ENCODE measurements at regions not wholly inside any gene's neighbourhood (a gene's known extent, or its start where the extent isn't known, plus 50 kb on each side); places are given as distances from the start of the nearest gene placed in this dataset.

- Histone ChIP-seq H3K79me2 (ENCODE audit: control insufficient read depth, insufficient read depth, low read length) (no peaks in the 10 kb centered on the region), H3K4ac (ENCODE audit: low read depth, low read length) (no peak overlapping the region), H3K9ac (ENCODE audit: low read length) (no peak overlapping the region), H4K8ac (ENCODE audit: low read depth, low read length) (no peak overlapping the region), H3K36me3 (ENCODE audit: control insufficient read depth, insufficient read depth, low read length) (no peaks in the 10 kb centered on the region), H4K5ac (ENCODE audit: low read length) (no peak overlapping the region), H3K23ac (ENCODE audit: low read length) (no peak overlapping the region), H3K4me2 (ENCODE audit: low read length) (no peak overlapping the region), H3K4me1 (ENCODE audit: control insufficient read depth, low read depth, low read length) (no peaks in the 10 kb centered on the region), H3K18ac (ENCODE audit: low read length) (no peak overlapping the region), H3K4me3 (ENCODE audit: low read length) (no peak overlapping the region), H3K27ac (ENCODE audit: low read depth, low read length) (no peak overlapping the region), H2BK15ac (replicated peaks; ENCODE audit: low read depth) (no peak overlapping the region), H2BK5ac (ENCODE audit: low read length) (no peak overlapping the region), H2AK5ac (ENCODE audit: low read length) (no peak overlapping the region), H2BK120ac (ENCODE audit: low read depth, low read length) (no peak overlapping the region), H3K27me3 (ENCODE audit: insufficient read depth, low read length, poor library complexity) (no peaks in the 10 kb centered on the region), H3K79me1 (ENCODE audit: low read length) (no peaks in the 10 kb centered on the region), H3K56ac (ENCODE audit: low read length) (no peak overlapping the region)
- WGBS (ENCODE audit: extremely low coverage, insufficient coverage, low lambda C conversion rate): no CpG with 5 or more reads among the region's 4 CpGs
- DNase-seq: no peak
These were observed 219.7 kb upstream of the NAALADL2 start for GRCh38 chr3:174639406-174639805.

- DNase-seq: peak; percentile 2
- Histone ChIP-seq H3K4ac (ENCODE audit: low read depth, low read length) (no peak overlapping the region), H2AK5ac (ENCODE audit: low read length) (no peak overlapping the region), H2BK120ac (ENCODE audit: low read depth, low read length) (no peak overlapping the region), H3K27ac (ENCODE audit: low read depth, low read length) (no peak overlapping the region), H3K36me3 (ENCODE audit: control insufficient read depth, insufficient read depth, low read length) (no peaks in the 10 kb centered on the region), H3K56ac (ENCODE audit: low read length) (no peak overlapping the region), H3K18ac (ENCODE audit: low read length) (no peak overlapping the region), H3K4me2 (ENCODE audit: low read length) (no peak overlapping the region), H3K79me1 (ENCODE audit: low read length) (no peaks in the 10 kb centered on the region), H3K9ac (ENCODE audit: low read length) (no peak overlapping the region), H3K4me1 (ENCODE audit: control insufficient read depth, low read depth, low read length) (no peaks in the 10 kb centered on the region), H3K27me3 (ENCODE audit: insufficient read depth, low read length, poor library complexity) (no peaks in the 10 kb centered on the region), H4K8ac (ENCODE audit: low read depth, low read length) (no peak overlapping the region), H3K4me3 (ENCODE audit: low read length) (no peak overlapping the region), H2BK15ac (replicated peaks; ENCODE audit: low read depth) (no peak overlapping the region), H3K79me2 (ENCODE audit: control insufficient read depth, insufficient read depth, low read length) (no peaks in the 10 kb centered on the region), H3K23ac (ENCODE audit: low read length) (no peak overlapping the region), H4K5ac (ENCODE audit: low read length) (no peak overlapping the region), H2BK5ac (ENCODE audit: low read length) (no peak overlapping the region)
- no CpG with 5 or more reads among the region's 3 CpGs for WGBS (ENCODE audit: extremely low coverage, insufficient coverage, low lambda C conversion rate)
These were observed 219.2 kb upstream of the NAALADL2 start for GRCh38 chr3:174639970-174640369.

- no CpG with 5 or more reads among the region's 18 CpGs for WGBS (ENCODE audit: extremely low coverage, insufficient coverage, low lambda C conversion rate)
These were observed 218.2 kb upstream of the NAALADL2 start for GRCh38 chr3:174640932-174641331.

GRCh38 chr3:174644287-174644686 lies 214.8 kb upstream of the NAALADL2 start:
- no peak for DNase-seq
- H2BK120ac ChIP-seq (ENCODE audit: low read depth, low read length): no peak overlapping the region
- no peak overlapping the region for H2AK5ac ChIP-seq (ENCODE audit: low read length)
- H3K18ac ChIP-seq (ENCODE audit: low read length): no peak overlapping the region
- no peak overlapping the region for H4K8ac ChIP-seq (ENCODE audit: low read depth, low read length)
- no peaks in the 10 kb centered on the region for H3K4me1 ChIP-seq (ENCODE audit: control insufficient read depth, low read depth, low read length)
- H3K79me1 ChIP-seq (ENCODE audit: low read length): no peaks in the 10 kb centered on the region
- no peaks in the 10 kb centered on the region for H3K36me3 ChIP-seq (ENCODE audit: control insufficient read depth, insufficient read depth, low read length)
- no peak overlapping the region for H4K5ac ChIP-seq (ENCODE audit: low read length)
- H3K4me2 ChIP-seq (ENCODE audit: low read length): no peak overlapping the region
- no peak overlapping the region for H3K27ac ChIP-seq (ENCODE audit: low read depth, low read length)
- no peak overlapping the region for H3K23ac ChIP-seq (ENCODE audit: low read length)
- H3K4ac ChIP-seq (ENCODE audit: low read depth, low read length): no peak overlapping the region
- no peak overlapping the region for H2BK5ac ChIP-seq (ENCODE audit: low read length)
- no peak overlapping the region for H3K4me3 ChIP-seq (ENCODE audit: low read length)
- no peaks in the 10 kb centered on the region for H3K27me3 ChIP-seq (ENCODE audit: insufficient read depth, low read length, poor library complexity)
- no peak overlapping the region for H2BK15ac ChIP-seq (replicated peaks; ENCODE audit: low read depth)
- H3K56ac ChIP-seq (ENCODE audit: low read length): no peak overlapping the region
- H3K79me2 ChIP-seq (ENCODE audit: control insufficient read depth, insufficient read depth, low read length): no peaks in the 10 kb centered on the region
- H3K9ac ChIP-seq (ENCODE audit: low read length): no peak overlapping the region

More at GRCh38 chr3:174640932-174641331, 218.2 kb upstream of the NAALADL2 start:
- no peaks in the 10 kb centered on the region for H3K4me1 ChIP-seq (ENCODE audit: control insufficient read depth, low read depth, low read length)
- H3K18ac ChIP-seq (ENCODE audit: low read length): no peak overlapping the region
- H4K8ac ChIP-seq (ENCODE audit: low read depth, low read length): no peak overlapping the region
- H3K4me2 ChIP-seq (ENCODE audit: low read length): no peak overlapping the region
- no peak overlapping the region for H3K9ac ChIP-seq (ENCODE audit: low read length)
- no peaks in the 10 kb centered on the region for H3K36me3 ChIP-seq (ENCODE audit: control insufficient read depth, insufficient read depth, low read length)
- H3K79me1 ChIP-seq (ENCODE audit: low read length): no peaks in the 10 kb centered on the region
- H2AK5ac ChIP-seq (ENCODE audit: low read length): no peak overlapping the region
- no peak overlapping the region for H4K5ac ChIP-seq (ENCODE audit: low read length)
- no peak overlapping the region for H2BK120ac ChIP-seq (ENCODE audit: low read depth, low read length)
- DNase-seq: no peak
- no peak overlapping the region for H2BK15ac ChIP-seq (replicated peaks; ENCODE audit: low read depth)
- H2BK5ac ChIP-seq (ENCODE audit: low read length): no peak overlapping the region
- no peak overlapping the region for H3K56ac ChIP-seq (ENCODE audit: low read length)
- H3K4ac ChIP-seq (ENCODE audit: low read depth, low read length): no peak overlapping the region
- no peak overlapping the region for H3K27ac ChIP-seq (ENCODE audit: low read depth, low read length)
- H3K27me3 ChIP-seq (ENCODE audit: insufficient read depth, low read length, poor library complexity): no peaks in the 10 kb centered on the region
- no peaks in the 10 kb centered on the region for H3K79me2 ChIP-seq (ENCODE audit: control insufficient read depth, insufficient read depth, low read length)
- H3K4me3 ChIP-seq (ENCODE audit: low read length): no peak overlapping the region
- no peak overlapping the region for H3K23ac ChIP-seq (ENCODE audit: low read length)

- no peak overlapping the region for H3K4me3 ChIP-seq (ENCODE audit: low read length)
- H3K36me3 ChIP-seq (ENCODE audit: control insufficient read depth, insufficient read depth, low read length): no peaks in the 10 kb centered on the region
- H3K9ac ChIP-seq (ENCODE audit: low read length): no peak overlapping the region
- H2BK15ac ChIP-seq (replicated peaks; ENCODE audit: low read depth): no peak overlapping the region
- H3K79me1 ChIP-seq (ENCODE audit: low read length): no peaks in the 10 kb centered on the region
- H3K23ac ChIP-seq (ENCODE audit: low read length): no peak overlapping the region
- H3K79me2 ChIP-seq (ENCODE audit: control insufficient read depth, insufficient read depth, low read length): no peaks in the 10 kb centered on the region
- H3K4ac ChIP-seq (ENCODE audit: low read depth, low read length): no peak overlapping the region
- no peak overlapping the region for H3K27ac ChIP-seq (ENCODE audit: low read depth, low read length)
- no CpG with 5 or more reads among the region's 2 CpGs for WGBS (ENCODE audit: extremely low coverage, insufficient coverage, low lambda C conversion rate)
- H2AK5ac ChIP-seq (ENCODE audit: low read length): no peak overlapping the region
- H3K56ac ChIP-seq (ENCODE audit: low read length): no peak overlapping the region
- no peak overlapping the region for H3K18ac ChIP-seq (ENCODE audit: low read length)
- no peak for DNase-seq
- no peak overlapping the region for H4K5ac ChIP-seq (ENCODE audit: low read length)
- no peak overlapping the region for H4K8ac ChIP-seq (ENCODE audit: low read depth, low read length)
- no peak overlapping the region for H2BK5ac ChIP-seq (ENCODE audit: low read length)
- H2BK120ac ChIP-seq (ENCODE audit: low read depth, low read length): no peak overlapping the region
- H3K4me2 ChIP-seq (ENCODE audit: low read length): no peak overlapping the region
- no peaks in the 10 kb centered on the region for H3K4me1 ChIP-seq (ENCODE audit: control insufficient read depth, low read depth, low read length)
- no peaks in the 10 kb centered on the region for H3K27me3 ChIP-seq (ENCODE audit: insufficient read depth, low read length, poor library complexity)
These were observed 207.2 kb upstream of the NAALADL2 start for GRCh38 chr3:174651951-174652350.

- Histone ChIP-seq H2AK5ac (ENCODE audit: low read length) (no peak overlapping the region), H3K56ac (ENCODE audit: low read length) (no peak overlapping the region), H2BK5ac (ENCODE audit: low read length) (no peak overlapping the region), H3K9ac (ENCODE audit: low read length) (no peak overlapping the region), H3K4me1 (ENCODE audit: control insufficient read depth, low read depth, low read length) (no peaks in the 10 kb centered on the region), H3K23ac (ENCODE audit: low read length) (no peak overlapping the region), H3K4me2 (ENCODE audit: low read length) (no peak overlapping the region), H4K8ac (ENCODE audit: low read depth, low read length) (no peak overlapping the region), H3K79me2 (ENCODE audit: control insufficient read depth, insufficient read depth, low read length) (no peaks in the 10 kb centered on the region), H3K4me3 (ENCODE audit: low read length) (no peak overlapping the region), H2BK15ac (replicated peaks; ENCODE audit: low read depth) (no peak overlapping the region), H4K5ac (ENCODE audit: low read length) (no peak overlapping the region), H3K4ac (ENCODE audit: low read depth, low read length) (no peak overlapping the region), H3K27me3 (ENCODE audit: insufficient read depth, low read length, poor library complexity) (no peaks in the 10 kb centered on the region), H3K79me1 (ENCODE audit: low read length) (no peaks in the 10 kb centered on the region), H3K27ac (ENCODE audit: low read depth, low read length) (no peak overlapping the region), H2BK120ac (ENCODE audit: low read depth, low read length) (no peak overlapping the region), H3K18ac (ENCODE audit: low read length) (no peak overlapping the region), H3K36me3 (ENCODE audit: control insufficient read depth, insufficient read depth, low read length) (no peaks in the 10 kb centered on the region)
- peak; percentile 82 for DNase-seq
- no CpG with 5 or more reads among the region's 3 CpGs for WGBS (ENCODE audit: extremely low coverage, insufficient coverage, low lambda C conversion rate)
These were observed 199.6 kb upstream of the NAALADL2 start for GRCh38 chr3:174659511-174659910.

Measured in mesendoderm (in vitro differentiated cells).